Embryonic facial prominence (tissue), 1 donor: ENCODE measurements at regions not wholly inside any gene's neighbourhood (a gene's known extent, or its start where the extent isn't known, plus 50 kb on each side); places are given as distances from the start of the nearest gene placed in this dataset.
"Not testable (repeated sequence)": the region's sequence is repeated elsewhere in the genome, so short reads cannot be mapped to it uniquely, and the experiment has no call there.

Source experiments
- DNase-seq: peaks from one replicate; pipeline ENCODE4 v3.0.0-alpha.2; 2016; ENCODE audit errors: extremely low spot score

GRCh38 chr2:195359043-195359735 is 297.8 kb upstream of the SLC39A10 start:
- DNase-seq = no peak

- DNase-seq = no peak
Observed at GRCh38 chr2:195356920-195357440, 300.0 kb upstream of the SLC39A10 start.

- no peak for DNase-seq
Observed at GRCh38 chr2:195356026-195356425, 301.0 kb upstream of the SLC39A10 start.

GRCh38 chr2:195352581-195352980 is 304.4 kb upstream of the SLC39A10 start:
- no peak for DNase-seq

- no peak for DNase-seq
Observed at GRCh38 chr2:195343942-195344530, 313.0 kb upstream of the SLC39A10 start.

- DNase-seq = no peak
Observed at GRCh38 chr2:195343540-195343939, 313.5 kb upstream of the SLC39A10 start.

- DNase-seq = no peak
Observed at GRCh38 chr2:195342061-195342460, 315.0 kb upstream of the SLC39A10 start.

GRCh38 chr2:195338856-195339255 is 318.2 kb upstream of the SLC39A10 start:
- DNase-seq = no peak

GRCh38 chr2:195337597-195337996 is 319.4 kb upstream of the SLC39A10 start:
- no peak for DNase-seq

- no peak for DNase-seq
Observed at GRCh38 chr2:195333869-195334268, 323.2 kb upstream of the SLC39A10 start.

- no peak for DNase-seq
Observed at GRCh38 chr2:195331966-195332365, 325.1 kb upstream of the SLC39A10 start.

GRCh38 chr2:195331129-195331528 is 325.9 kb upstream of the SLC39A10 start:
- DNase-seq = no peak

GRCh38 chr2:195330513-195330956 is 326.5 kb upstream of the SLC39A10 start:
- DNase-seq = no peak

- DNase-seq = not testable (repeated sequence)
Observed at GRCh38 chr2:195329784-195330183, 327.2 kb upstream of the SLC39A10 start.

GRCh38 chr2:195326537-195326936 is 330.5 kb upstream of the SLC39A10 start:
- DNase-seq = no peak

GRCh38 chr2:195322324-195322723 is 334.7 kb upstream of the SLC39A10 start:
- DNase-seq = no peak

- DNase-seq = no peak
Observed at GRCh38 chr2:195320413-195320973, 336.5 kb upstream of the SLC39A10 start.

- no peak for DNase-seq
Observed at GRCh38 chr2:195319548-195320412, 337.2 kb upstream of the SLC39A10 start.

GRCh38 chr2:195319112-195319460 is 337.9 kb upstream of the SLC39A10 start:
- no peak for DNase-seq

GRCh38 chr2:195318440-195319111 is 338.4 kb upstream of the SLC39A10 start:
- peak; percentile 26 for DNase-seq

GRCh38 chr2:195317550-195317949 is 339.5 kb upstream of the SLC39A10 start:
- DNase-seq = no peak

- no peak for DNase-seq
Observed at GRCh38 chr2:195316486-195316885, 340.5 kb upstream of the SLC39A10 start.
